ENCODE measurements at regions not wholly inside any gene's neighbourhood (a gene's known extent, or its start where the extent isn't known, plus 50 kb on each side); places are given as distances from the start of the nearest gene placed in this dataset.

- TF ChIP-seq CTCF (IDR thresholded peaks at IDR 0.05; ENCODE audit: low read depth, low read length, missing input control) (no peak), REST (IDR thresholded peaks at IDR 0.05) (no peak), MAX (IDR thresholded peaks at IDR 0.05) (no peak), RAD21 (IDR thresholded peaks at IDR 0.05) (no peak), TAF1 (conservative IDR thresholded peaks at IDR 0.05) (no peak), GABPA (IDR thresholded peaks at IDR 0.05 in 1 of 2, conservative IDR thresholded peaks at IDR 0.05 in 1 of 2) (no peak), FOXA1 (IDR thresholded peaks at IDR 0.05) (no peak), YY1 (IDR thresholded peaks at IDR 0.05) (no peak)
- TF ChIP-seq, protein P1, sequence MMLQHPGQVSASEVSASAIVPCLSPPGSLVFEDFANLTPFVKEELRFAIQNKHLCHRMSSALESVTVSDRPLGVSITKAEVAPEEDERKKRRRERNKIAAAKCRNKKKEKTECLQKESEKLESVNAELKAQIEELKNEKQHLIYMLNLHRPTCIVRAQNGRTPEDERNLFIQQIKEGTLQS (IDR thresholded peaks at IDR 0.05): no peak
- TF ChIP-seq, protein P2, sequence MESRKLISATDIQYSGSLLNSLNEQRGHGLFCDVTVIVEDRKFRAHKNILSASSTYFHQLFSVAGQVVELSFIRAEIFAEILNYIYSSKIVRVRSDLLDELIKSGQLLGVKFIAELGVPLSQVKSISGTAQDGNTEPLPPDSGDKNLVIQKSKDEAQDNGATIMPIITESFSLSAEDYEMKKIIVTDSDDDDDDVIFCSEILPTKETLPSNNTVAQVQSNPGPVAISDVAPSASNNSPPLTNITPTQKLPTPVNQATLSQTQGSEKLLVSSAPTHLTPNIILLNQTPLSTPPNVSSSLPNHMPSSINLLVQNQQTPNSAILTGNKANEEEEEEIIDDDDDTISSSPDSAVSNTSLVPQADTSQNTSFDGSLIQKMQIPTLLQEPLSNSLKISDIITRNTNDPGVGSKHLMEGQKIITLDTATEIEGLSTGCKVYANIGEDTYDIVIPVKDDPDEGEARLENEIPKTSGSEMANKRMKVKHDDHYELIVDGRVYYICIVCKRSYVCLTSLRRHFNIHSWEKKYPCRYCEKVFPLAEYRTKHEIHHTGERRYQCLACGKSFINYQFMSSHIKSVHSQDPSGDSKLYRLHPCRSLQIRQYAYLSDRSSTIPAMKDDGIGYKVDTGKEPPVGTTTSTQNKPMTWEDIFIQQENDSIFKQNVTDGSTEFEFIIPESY (IDR thresholded peaks at IDR 0.05): no peak
Measured at GRCh38 chr5:85375525-85375924, 990.8 kb upstream of the EDIL3 start.

Data from liver (tissue), 3 donors.